HEK293 (cell line): ENCODE measurements at regions not wholly inside any gene's neighbourhood (a gene's known extent, or its start where the extent isn't known, plus 50 kb on each side); places are given as distances from the start of the nearest gene placed in this dataset.

ENCODE experiments used
- CTCF ChIP-seq: fragments of 450-650 bp; formaldehyde crosslinking; IDR thresholded peaks from 2 replicates; pipeline ENCODE4 v1.5.1; 2016; ENCODE audit warnings: missing biosample characterization, missing genetic modification characterization
- REST ChIP-seq: fragments of 450-650 bp; formaldehyde crosslinking; IDR thresholded peaks from 2 replicates; pipeline ENCODE4 v1.5.1; 2016; ENCODE audit warnings: missing biosample characterization, missing genetic modification characterization
- ZNF19 ChIP-seq: fragments of 450-650 bp; formaldehyde crosslinking; IDR thresholded peaks from 2 replicates; pipeline ENCODE4; 2016; ENCODE audit warnings: missing biosample characterization, missing genetic modification characterization, low read depth
- ZNF248 ChIP-seq: fragments of 450-650 bp; formaldehyde crosslinking; IDR thresholded peaks from 2 replicates; pipeline ENCODE4 v1.5.1; 2017; ENCODE audit warnings: missing biosample characterization, missing genetic modification characterization
- ZNF302 ChIP-seq: fragments of 450-650 bp; formaldehyde crosslinking; IDR thresholded peaks from 2 replicates; pipeline ENCODE4 v1.5.1; 2016; ENCODE audit warnings: missing biosample characterization, missing genetic modification characterization, low read depth
- ZNF580 ChIP-seq: fragments of 450-650 bp; formaldehyde crosslinking; IDR thresholded peaks from 2 replicates; pipeline ENCODE4 v1.5.1; 2016; ENCODE audit warnings: missing biosample characterization, missing genetic modification characterization

- no peak for TF ChIP-seq REST (tag by site-specific recombination)
- no peak for TF ChIP-seq CTCF
- TF ChIP-seq ZNF248, result no peak
- no peak for TF ChIP-seq ZNF580 (tag by site-specific recombination)
- TF ChIP-seq ZNF19 (tag by site-specific recombination), result no peak
- TF ChIP-seq ZNF302 (tag by site-specific recombination), result no peak
Observed at GRCh38 chr11:11186249-11186648, 166.8 kb downstream of the CSNK2A3 start.
